T-helper 1 cell treated with Interleukin-12 subunit alpha and Interleukin-12 subunit beta and Interleukin-4 antibody, amounts not matched to agents 30 ng/mL and 1 ng/mL, for 36 hours (primary cell): ENCODE measurements at regions not wholly inside any gene's neighbourhood (a gene's known extent, or its start where the extent isn't known, plus 50 kb on each side); places are given as distances from the start of the nearest gene placed in this dataset.

Experiments
- intact Hi-C: fragments of 100-400 bp; cut with micrococcal nuclease; formaldehyde crosslinking; loops from one replicate; pipeline ENCODE4 v1.15.1; 2024

DNA sequence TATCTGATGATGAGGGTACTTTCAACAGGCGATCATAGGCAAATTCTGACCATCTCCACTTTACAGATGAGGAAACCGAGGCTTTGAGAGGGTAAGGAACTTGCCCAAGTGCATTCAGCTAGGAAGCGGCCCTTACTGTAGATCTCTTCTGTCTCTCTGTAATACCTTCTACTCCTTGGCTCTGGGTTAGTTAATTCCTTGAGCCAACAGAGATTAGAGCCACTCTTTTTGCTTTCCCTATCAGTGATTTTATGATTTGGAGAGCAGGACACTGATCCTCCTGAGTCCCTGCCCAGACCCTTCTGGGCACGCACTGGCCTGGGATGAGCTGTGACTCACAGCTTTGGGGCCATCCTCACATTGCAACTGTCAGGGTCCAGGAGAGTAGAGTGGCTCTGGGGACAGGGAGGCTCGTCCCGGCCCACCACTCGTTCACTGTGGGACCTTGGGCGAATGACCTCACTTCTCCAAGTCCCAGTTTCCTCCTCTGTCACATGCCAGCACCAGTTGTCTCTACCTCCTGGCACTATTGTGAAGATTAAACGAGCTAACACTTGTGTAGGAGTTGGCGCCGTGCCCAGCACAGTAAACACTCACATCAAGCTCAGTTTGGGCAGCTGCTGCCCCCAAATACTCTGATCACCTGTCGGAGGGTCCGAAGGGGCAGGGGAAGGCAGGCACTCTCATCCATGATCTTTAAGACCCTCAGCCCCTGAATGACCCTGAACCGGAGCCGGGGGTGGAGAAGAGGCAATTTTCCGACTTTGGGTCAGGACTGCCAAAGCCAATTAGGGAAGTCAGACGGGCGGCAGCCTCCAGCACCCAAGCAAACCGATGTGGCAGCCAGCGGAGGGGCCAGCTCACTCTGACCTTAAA is 235.0 kb downstream of the MIAT start:
- intact Hi-C loops, result no loop called here

DNA sequence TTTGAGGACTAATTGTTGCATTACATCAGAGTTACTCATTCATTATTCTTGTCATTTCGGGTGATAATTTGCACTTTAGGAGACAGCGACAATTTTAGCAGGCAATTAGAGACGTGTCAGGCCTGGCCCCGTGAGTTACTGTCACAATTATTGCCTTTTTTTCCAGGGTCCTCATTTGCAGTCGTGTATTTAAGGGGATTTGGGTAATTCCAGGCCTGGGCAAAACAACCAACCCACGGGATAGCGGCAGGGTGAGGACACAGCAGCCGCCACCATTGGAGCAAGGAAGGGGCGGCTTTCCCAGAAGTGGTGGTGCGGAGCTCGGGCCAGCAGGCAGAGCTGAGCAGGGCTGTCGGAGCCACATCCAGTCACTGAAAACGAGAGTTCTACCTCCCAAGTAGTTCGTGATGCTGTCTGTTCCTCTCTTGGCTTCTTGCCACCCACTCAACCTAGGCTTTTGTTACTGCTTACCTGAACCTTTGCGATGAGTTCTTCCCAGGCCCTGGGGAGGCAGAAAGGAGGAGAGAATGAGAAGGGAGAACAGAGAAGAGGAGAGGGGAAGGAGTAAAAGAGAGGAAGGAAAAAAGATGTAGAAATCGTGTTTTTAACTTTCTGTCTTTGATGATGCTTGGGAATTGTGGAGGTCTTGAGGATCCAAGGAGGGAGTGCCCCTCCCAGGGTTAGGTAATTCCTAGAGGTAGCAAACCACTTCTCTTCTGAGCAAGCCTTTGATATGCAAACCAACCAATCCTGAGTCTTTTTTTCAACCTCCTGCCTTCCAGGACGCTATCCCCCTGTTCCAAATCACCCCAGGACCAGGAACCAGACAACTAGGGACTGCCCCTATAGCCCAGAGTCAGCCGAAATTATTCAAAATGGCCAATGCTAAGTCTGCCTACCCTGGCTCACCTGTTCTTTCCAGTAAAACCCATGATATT is 236.1 kb downstream of the MIAT start:
- intact Hi-C loops, result no loop called here

DNA sequence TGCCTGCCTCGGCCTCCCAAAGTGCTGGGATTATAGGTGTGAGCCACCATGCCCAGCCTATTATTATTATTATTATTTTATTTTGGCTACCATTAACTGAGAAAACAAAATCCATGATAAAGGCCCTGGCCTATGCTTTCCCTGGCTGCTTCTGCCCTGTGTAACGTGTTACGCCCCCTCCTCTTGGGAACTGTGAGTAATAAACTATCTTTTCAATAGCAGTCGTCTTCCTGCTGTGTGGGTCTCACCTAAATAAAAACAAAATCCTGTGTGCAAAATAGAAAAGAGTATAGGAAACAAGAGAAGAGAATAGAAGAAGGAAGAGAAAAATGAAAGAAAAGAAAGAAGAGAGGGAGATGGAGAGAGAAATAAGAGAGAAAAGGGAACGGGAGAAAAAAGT is 237.0 kb downstream of the MIAT start:
- intact Hi-C loops, result no loop called here

DNA sequence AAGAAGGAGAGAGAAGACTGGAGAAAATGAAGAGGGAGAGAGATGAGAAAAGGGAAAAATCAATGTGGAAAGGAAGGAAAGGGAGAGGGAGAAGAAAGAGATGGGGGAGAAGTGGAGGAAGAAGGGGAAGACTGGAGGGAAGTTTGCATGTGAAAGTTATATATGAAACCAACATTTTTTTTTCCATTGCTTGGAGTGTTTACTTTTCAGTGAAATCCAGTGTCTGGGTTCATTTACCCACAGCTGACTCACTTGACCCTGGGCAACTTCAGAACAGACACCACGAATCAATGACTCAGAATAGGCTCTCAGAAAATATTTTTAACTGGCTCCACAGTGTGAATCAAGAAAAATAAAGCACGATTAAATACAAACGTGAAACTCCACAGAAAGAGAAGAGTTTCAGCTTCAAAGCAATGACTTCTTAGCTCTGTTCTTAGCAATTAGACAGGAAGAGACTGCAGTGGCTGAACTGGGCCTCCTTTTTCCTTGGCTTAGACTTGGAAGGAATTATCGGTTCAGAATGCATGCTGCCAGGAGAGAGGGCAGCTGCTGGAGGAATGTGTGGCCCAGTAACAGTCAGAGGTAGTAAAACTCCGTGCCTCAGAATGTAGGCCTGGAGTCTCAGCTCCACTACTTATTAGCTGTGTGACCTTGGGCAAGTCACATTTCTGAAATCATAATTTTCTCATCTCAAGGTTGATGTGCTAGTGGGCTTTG is 237.5 kb downstream of the MIAT start:
- intact Hi-C loops, result no loop called here

DNA sequence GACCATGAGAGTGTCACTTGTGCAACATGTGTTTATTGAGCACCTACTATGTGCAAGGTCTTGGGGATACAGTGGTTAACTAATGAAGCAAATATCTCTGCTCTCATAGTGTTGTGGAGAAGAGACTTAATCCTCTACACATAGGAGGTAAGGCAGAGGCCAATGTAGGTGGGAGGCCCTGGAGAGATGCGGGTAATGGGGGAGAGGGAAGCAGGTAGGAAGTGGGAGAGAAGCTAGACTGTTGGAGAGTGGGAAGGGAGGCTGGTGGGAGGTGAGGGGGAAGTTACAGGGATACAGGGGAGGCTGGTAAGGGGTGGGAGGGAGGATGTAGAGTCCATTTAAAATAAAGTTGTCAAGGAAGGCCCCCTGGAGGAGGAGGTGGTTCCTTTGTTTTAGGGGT is 240.0 kb downstream of the MIAT start:
- intact Hi-C loops, result no loop called here

DNA sequence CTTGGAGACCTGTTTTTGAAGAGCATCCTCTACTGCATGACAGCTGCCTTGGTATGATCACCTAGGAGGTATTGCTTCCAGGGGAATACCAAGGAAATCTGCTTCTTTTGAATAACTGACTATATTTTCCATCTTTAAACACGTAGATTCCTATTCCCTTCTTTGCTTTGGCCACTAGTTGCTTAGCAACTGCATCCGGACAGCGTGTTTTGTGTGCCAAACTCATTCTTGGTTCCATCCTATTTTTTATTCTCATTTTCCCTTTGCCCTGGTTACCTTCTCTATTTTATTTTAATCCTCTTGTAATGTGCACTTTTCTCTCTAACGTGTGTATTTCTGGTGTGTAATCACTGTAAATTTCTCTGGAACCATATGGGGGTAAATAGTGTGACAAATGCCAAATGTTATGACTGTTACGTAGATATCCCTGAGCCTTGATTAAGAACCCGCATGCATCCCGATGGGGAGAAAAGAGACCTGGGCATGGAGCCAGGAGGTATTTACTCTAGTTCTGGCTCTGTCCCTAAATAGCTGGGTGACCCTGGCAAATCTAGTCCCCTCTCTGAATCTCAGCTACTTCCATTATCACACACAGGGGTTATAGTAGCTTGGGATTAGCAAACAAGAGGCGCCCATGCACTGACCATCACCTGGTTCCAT is 241.7 kb downstream of the MIAT start:
- intact Hi-C loops, result no loop called here

DNA sequence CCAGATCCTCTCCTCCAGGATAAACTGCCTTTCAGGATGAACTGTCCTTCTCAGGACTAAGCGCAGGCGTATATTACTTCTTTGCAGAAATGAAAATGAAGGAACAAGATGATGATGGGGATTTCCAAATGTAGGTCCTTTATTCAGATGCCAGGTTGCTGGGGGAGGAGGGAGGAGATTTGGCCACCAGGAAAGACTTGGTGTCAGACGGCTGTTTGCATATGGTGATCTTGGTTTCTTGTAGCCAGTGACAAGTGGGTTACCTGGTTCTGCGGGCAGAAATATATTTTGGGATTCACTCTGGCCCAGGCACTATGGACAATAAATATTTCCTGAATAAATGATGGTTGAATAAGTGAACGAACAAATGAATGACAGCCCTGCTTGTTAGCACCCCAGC is 243.4 kb downstream of the MIAT start:
- intact Hi-C loops, result no loop called here

DNA sequence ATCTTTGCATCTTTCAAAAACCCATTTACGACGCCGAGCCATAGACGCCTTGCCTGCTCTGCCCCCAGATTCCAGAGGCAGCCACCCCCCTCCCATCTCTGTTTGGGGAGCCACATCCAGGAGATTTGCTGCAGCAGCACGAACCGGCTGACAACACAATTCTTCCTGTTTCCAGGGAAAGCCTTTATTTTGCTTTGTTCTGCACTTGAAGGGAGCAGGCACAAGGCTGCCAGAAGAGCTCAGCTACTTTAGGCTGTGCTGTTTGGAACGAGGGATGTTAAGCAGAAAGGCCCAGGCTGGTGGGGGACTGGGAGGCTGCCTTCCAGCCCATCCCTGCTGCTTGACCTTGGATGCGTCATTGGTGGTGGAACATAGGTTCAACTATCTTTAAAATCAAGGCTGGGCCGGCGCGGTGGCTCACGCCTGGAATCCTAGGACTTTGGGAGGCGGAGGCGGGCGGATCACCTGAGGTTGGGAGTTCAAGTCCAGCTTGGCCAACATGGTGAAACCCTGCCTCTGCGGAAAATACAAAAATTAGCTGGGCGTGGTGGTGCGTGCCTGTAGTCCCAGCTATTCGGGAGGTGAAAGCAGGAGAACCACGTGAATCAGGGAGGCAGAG is 243.9 kb downstream of the MIAT start:
- intact Hi-C loops, result no loop called here

DNA sequence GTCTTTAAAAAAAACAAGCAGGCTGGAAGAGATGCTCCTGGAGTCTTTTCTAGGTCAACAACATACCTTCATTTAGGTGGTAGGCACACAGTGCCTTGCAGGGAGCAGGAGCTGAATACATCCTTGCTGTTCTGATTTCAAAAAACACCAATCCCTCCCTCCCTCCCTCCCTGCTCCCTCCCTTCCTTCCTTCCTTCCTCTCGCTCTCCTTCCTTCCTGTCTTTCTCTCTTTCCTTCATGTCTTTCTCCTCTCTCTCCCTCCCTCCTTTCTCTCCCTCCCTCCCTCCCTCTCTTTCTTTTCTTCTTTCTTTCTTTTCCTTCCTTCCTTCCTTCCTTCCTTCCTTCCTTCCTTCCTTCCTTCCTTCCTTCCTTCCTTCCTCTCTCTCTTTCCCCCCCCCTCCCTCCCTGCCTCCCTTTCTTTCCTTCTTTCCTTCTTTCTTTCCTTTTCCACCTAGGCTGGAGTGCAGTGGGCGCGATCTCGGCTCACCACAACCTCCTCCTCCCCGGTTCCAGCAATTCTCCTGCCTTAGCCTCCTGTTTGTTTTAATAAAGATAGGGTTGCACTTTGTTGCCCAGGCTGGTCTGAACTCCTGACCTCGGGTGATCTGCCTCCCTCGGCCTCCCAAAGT is 245.1 kb downstream of the MIAT start:
- intact Hi-C loops, result no loop called here

DNA sequence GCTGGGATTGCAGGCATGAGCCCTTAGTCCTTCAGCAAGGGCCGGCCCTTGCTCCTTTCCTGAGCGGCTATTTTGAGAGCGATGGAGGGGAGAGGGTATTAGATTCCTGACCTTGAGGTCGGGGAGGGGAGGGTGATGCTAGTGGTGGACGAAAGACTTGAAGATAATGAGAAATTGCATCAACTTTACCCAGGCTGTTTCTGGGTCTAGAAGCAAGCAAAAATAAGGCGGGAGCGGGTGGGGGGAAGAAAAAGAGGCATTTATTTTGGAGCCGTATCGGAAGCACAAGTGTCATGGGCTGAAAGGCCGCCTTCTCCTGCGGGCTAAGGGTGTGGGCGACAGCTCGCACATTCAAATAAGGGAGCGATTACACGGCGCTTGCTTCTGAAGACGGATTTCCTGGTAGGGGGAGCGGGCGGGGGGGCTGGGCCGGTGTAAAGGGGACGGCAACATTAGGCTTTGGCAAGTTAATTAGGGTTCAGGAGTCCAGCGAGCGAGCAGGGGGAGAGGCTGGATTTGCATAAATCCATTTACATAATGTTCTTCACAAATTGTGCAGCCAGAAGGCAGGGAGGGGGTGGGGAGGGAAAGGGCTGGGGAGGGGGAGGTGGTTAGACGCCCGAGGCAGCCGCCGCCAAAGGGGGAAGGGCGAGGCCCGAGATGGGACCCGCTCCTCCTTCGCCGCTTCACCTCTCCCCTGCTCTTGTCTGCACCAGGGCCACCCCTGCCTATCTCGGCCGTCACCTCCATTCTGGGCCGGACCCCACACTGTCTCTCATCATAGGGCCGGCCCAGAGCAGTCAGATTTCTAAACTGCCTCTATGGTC is 245.9 kb downstream of the MIAT start:
- intact Hi-C loops, result no loop called here

DNA sequence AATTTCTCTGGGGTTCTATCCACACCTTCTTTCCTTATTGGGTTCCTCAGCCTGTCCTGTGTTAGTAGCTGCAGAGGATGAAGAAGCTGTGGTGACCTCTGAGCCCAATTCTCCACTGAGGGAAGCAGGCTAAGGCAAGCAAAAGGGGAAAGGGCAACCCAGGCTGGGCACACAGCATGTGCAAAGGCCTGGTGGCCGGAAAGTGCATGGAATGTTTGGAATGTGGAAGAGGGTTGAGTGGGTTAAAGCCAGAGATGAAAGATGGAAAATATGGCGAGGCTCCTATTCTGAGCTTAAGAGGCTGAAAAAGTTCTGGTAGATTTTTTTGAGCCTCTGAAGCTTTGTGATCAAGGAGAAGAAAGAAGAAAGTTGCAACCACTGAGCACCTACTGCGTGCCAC is 247.1 kb downstream of the MIAT start:
- intact Hi-C loops, result no loop called here

DNA sequence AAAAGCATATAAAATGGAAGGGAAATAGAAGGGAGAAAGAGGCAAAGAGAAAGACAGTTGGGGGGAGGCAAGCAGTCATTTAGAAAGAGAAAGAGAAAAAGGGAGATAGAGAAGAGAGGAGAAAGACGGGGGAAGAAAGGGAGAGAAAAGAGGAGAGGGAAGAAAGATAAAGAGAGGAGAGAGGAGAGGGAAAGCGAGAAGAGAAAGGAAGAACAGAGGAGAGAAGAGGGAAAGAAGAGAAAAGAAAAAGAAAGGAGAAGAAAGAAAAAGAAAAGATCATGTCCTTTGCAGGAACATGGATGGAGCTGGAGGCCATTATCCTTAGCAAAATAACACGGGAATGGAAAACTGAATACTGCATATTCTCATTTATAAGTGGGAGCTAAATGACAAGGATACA is 247.7 kb downstream of the MIAT start:
- intact Hi-C loops, result no loop called here

DNA sequence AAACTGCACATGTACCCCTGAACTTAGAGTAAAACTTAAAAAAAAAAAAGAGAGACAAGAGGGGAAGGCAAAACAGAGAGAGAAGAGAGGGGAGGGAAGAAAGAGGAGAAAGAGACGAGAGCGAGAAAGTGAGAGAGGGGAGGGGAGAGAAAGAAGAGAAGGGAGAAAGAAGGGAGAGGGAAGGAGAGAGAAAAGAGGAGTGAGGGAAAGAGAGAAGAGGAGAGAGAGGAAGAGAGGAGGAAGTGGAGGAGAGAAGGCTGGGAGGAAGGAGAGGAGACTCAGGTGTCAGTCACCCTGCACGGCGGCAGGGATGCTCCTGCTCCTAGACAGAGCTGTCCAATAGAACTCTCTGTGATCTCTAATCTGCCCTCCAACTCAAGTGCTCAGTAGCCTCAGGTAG is 248.3 kb downstream of the MIAT start:
- intact Hi-C loops, result no loop called here

DNA sequence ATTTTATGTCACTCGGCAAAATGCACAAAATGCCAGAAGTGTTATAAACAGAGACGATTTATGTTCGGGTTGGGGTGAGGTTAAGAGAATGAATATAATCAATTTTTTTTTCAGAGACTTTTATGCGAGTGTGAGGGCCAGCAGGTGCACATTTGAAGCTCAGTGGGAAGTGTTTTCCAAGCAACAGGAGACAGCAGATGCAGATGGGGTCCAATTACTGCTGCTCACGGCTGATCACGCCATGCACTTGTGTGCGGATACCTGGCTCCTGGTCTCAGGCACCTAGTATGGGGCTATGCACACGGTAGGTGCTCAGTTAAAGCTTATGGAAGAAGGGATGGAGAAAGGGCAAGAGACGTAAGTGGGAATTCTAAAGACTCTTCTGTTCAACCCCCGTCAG is 249.1 kb downstream of the MIAT start:
- intact Hi-C loops, result no loop called here

DNA sequence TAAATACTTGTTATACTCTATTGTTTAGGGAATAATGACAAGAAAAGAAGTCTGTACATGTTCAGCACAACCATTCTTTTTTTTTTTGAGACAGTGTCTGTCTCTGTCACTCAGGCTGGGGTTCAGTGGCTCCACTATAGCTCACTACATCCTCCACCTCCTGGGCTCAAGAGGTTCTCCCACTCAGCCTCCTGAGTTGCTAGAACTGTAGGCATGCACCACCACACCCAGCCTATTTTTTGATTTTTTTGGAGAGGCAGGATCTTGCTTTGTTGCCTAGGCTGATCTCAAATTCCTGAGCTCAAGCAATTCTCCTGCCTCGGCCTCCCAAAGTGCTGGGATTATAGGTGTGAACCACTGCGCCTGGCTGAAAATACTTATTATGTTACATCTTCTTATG is 250.0 kb downstream of the MIAT start:
- intact Hi-C loops, result no loop called here

DNA sequence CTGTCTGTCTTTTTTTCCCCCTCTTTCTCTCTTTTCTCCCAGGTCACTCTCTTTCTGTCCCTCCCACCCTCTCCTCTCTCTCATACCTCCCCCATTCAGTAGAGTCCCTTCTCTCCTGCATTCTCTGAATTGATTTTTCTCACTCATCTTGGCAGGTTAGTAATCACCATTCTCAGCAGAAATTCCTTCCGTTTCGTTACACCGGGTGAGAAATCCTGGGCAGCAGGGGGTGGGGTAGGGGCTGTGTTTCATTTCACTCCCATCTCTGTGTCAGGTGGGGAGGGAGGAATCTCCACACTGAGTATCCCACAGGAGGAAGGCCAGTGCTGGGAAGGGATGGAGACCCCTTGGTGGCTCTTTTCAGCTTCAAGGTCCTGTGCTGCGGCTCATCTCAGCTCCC is 253.5 kb downstream of the MIAT start:
- intact Hi-C loops, result no loop called here

DNA sequence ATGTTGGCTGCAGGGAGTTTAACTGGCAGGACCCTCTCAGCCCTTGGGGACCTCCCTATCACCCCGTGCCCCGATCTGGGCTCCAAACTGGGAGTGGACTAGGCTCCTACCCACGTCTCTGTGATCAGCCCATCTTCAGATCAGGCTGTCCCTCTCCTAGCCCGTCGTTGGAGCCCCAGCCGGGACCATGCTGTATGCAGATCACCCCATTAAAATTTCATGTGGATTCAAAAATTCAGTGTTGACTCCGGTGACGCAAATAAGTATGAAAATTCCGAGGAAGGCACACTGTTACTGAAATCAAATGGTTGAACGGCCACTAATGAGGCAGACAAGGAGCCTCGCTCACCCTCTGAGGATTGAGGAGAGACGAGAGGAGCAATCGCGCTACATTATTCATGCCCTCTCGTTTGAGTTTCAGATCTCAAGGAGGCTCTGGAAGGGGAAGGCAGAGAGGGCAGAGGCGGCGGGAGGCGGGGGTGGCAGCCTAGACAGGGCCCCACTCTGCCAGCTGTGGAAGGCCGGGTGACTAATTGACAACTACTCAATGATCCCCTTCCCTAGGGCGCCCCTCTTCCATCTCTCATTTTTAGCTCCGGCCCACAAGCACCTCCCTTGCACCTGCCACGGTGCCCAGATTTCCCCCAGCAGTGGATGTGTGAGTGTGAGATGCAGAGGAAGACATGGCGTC is 255.4 kb downstream of the MIAT start:
- intact Hi-C loops, result no loop called here

DNA sequence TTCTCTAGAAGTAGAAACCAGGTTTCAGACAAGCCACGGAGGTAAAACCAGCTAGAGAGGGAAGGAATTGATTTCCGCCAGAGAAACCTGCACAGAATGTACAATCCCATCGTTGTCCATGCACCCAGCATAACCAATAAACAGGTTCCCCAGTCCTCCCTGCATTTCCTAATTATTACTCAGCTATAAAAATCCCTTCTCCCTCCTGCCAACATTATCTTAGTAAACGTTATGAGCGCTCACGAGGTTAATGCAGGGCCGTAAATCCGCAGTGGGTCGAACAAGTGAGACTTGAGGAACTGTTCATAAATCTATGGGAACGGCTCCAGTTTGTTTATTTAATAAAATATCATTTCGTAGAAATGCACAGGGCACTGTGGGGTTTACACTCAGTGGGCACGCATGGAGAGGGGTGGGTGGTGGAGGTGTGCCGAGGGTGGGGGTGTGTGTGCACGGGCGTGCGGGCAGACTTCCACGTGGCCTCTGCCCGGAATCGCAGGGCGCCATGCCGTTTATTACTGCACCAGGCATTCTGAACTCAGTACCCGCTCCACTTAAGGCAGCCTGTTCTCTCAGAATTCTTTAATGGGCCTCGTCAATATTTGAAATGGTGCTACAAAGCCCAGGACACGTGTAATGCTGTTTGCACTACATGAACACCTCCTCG is 257.3 kb downstream of the MIAT start:
- intact Hi-C loops, result no loop called here
